ENCODE measurements at regions not wholly inside any gene's neighbourhood (a gene's known extent, or its start where the extent isn't known, plus 50 kb on each side); places are given as distances from the start of the nearest gene placed in this dataset.

DNA sequence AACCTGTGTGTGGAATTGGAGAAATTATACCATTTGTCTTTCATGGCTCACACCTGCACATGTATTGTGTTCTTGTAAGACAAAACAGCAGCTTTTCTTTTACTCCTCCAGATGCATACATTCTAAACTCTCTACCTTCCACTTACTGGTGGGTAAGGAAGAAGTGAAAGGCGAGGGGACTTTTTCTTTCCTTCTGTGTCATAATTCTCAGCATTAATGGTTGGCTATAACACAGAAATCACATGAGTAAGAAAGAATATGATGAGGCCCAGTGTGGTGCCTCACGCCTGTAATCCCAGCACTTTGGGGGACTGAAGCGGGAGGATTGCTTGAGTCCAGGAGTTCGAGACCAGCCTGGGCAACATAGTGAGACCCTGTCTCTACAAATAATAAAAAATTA lies 57.8 kb upstream of the SHANK2 start:
- TF ChIP-seq, protein P1, sequence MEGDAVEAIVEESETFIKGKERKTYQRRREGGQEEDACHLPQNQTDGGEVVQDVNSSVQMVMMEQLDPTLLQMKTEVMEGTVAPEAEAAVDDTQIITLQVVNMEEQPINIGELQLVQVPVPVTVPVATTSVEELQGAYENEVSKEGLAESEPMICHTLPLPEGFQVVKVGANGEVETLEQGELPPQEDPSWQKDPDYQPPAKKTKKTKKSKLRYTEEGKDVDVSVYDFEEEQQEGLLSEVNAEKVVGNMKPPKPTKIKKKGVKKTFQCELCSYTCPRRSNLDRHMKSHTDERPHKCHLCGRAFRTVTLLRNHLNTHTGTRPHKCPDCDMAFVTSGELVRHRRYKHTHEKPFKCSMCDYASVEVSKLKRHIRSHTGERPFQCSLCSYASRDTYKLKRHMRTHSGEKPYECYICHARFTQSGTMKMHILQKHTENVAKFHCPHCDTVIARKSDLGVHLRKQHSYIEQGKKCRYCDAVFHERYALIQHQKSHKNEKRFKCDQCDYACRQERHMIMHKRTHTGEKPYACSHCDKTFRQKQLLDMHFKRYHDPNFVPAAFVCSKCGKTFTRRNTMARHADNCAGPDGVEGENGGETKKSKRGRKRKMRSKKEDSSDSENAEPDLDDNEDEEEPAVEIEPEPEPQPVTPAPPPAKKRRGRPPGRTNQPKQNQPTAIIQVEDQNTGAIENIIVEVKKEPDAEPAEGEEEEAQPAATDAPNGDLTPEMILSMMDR (IDR thresholded peaks at IDR 0.05): no peak
- TF ChIP-seq POLR2A (IDR thresholded peaks at IDR 0.05): no peak
